GM23338 (cell line): ENCODE measurements at regions not wholly inside any gene's neighbourhood (a gene's known extent, or its start where the extent isn't known, plus 50 kb on each side); places are given as distances from the start of the nearest gene placed in this dataset.

ENCODE experiments used
- CTCF ChIP-seq, 2 experiments: fragments of 200-600 bp in 1 of 2; sonication (generic) in 1 of 2; conservative IDR thresholded peaks; 2 replicates each; pipeline versions ENCODE4 v1.5.1 to v1.6.1; 2016 to 2017; ENCODE audit warnings: antibody characterized with exemption in 2 of 2, low read depth in 2 of 2, mild to moderate bottlenecking in 2 of 2, moderate library complexity in 1 of 2
- EZH2 ChIP-seq: fragments of 200-600 bp; sonication (generic); IDR thresholded peaks from one replicate; pipeline ENCODE4 v1.8.0; 2017; ENCODE audit warnings: antibody characterized with exemption, mild to moderate bottlenecking, low read depth; ENCODE audit not compliant: unreplicated experiment
- EZH2phosphoT487 ChIP-seq: fragments of 200-600 bp; sonication (generic); IDR thresholded peaks from one replicate; pipeline ENCODE4 v1.8.1; 2018; ENCODE audit warnings: antibody characterized with exemption; ENCODE audit not compliant: unreplicated experiment
- JUNB ChIP-seq: IDR thresholded peaks from one replicate; pipeline ENCODE4 v1.6.1; 2016; ENCODE audit warnings: antibody characterized with exemption; ENCODE audit not compliant: unreplicated experiment
- NANOG ChIP-seq: IDR thresholded peaks from 2 replicates; pipeline ENCODE4 v1.6.1; 2016; ENCODE audit warnings: antibody characterized with exemption, borderline replicate concordance
- REST ChIP-seq: IDR thresholded peaks from one replicate; pipeline ENCODE4 v1.6.1; 2018; ENCODE audit warnings: antibody characterized with exemption; ENCODE audit not compliant: unreplicated experiment
- ZNF462 ChIP-seq: fragments of 250-450 bp; sonication (Bioruptor Pico); IDR thresholded peaks from 2 replicates; pipeline ENCODE4 v1.5.0; 2020; ENCODE audit warnings: mild to moderate bottlenecking, moderate library complexity

- TF ChIP-seq ZNF462 (no peak), REST (no peak), NANOG (no peak), EZH2 (no peak), JUNB (no peak), CTCF (conservative IDR thresholded peaks at IDR 0.05; ENCODE audit: low read depth in 2 of 2) (no peak), EZH2phosphoT487 (no peak)
Observed at GRCh38 chr15:62825191-62825590, 217.4 kb upstream of the TPM1 start (continued).
